ENCODE measurements at regions not wholly inside any gene's neighbourhood (a gene's known extent, or its start where the extent isn't known, plus 50 kb on each side); places are given as distances from the start of the nearest gene placed in this dataset.

- H3K4me3 ChIP-seq (replicated peaks in 1 of 2; ENCODE audit: low read depth in 1 of 2, low read length in 2 of 2), result no peak overlapping the region
- intact Hi-C loops (cut with micrococcal nuclease), result no loop called here
- DNase-seq (ENCODE audit: low read depth, low spot score) (no peak), ATAC-seq (no peak)
- no peak overlapping the region for H3K27ac ChIP-seq (ENCODE audit: low read depth, low read length)
- RAD21 ChIA-PET (ENCODE audit: low non-redundant PET in 1 of 2, low total read pairs in 2 of 2, uncharacterized antibody in 2 of 2, unreplicated experiment in 2 of 2), result no interaction called here
- H2AFZ ChIP-seq (ENCODE audit: low read depth, low read length, poor library complexity, severe bottlenecking), result no peak overlapping the region
- H3K9me2 ChIP-seq (ENCODE audit: insufficient read depth), result no peaks in the 10 kb centered on the region
- POLR2A ChIA-PET, result no interaction called here
- H3K79me2 ChIP-seq (ENCODE audit: insufficient read depth, low read length), result no peaks in the 10 kb centered on the region
- no peaks in the 10 kb centered on the region for H4K20me1 ChIP-seq (ENCODE audit: insufficient read depth)
- BruUV-seq (replicated peaks), result no TSS peak
- CTCF ChIA-PET, result no interaction called here
- H3K4me2 ChIP-seq (ENCODE audit: low read length), result no peak overlapping the region
- no peaks in the 10 kb centered on the region for H3K36me3 ChIP-seq (ENCODE audit: control insufficient read depth in 1 of 2, insufficient read depth in 2 of 2, low read length in 2 of 2)
- TF ChIP-seq SRF (IDR thresholded peaks at IDR 0.05; ENCODE audit: low read depth), result no peak
- TF ChIP-seq ELF1 (IDR thresholded peaks at IDR 0.05; ENCODE audit: borderline replicate concordance, low read depth), result no peak
- no peak for TF ChIP-seq POLR2AphosphoS5 (IDR thresholded peaks at IDR 0.05; ENCODE audit: low read depth, low read length)
- no peak for TF ChIP-seq ZNF274 (IDR thresholded peaks at IDR 0.05; ENCODE audit: low read depth, low read length)
- no peak for TF ChIP-seq TCF7L2 (IDR thresholded peaks at IDR 0.05; ENCODE audit: borderline replicate concordance, extremely low read depth, insufficient read depth, insufficient read length)
- TF ChIP-seq POLR2A (IDR thresholded peaks at IDR 0.05; ENCODE audit: borderline replicate concordance, extremely low read depth, insufficient read depth, insufficient read length), result no peak
- no peak for TF ChIP-seq CEBPB (IDR thresholded peaks at IDR 0.05; ENCODE audit: low read depth)
- TF ChIP-seq FOSL1 (IDR thresholded peaks at IDR 0.05; ENCODE audit: low read depth), result no peak
- no peak for TF ChIP-seq REST (IDR thresholded peaks at IDR 0.05; ENCODE audit: low read depth)
- TF ChIP-seq MAX (IDR thresholded peaks at IDR 0.05), result no peak
- TF ChIP-seq CTCF (IDR thresholded peaks at IDR 0.05 in 2 of 3, conservative IDR thresholded peaks at IDR 0.05 in 1 of 3; ENCODE audit: borderline replicate concordance in 1 of 3, insufficient read depth in 1 of 3, low read depth in 2 of 3, low read length in 2 of 3), result no peak
- TF ChIP-seq SP1 (IDR thresholded peaks at IDR 0.05; ENCODE audit: low read depth), result no peak
- no peak for TF ChIP-seq SIN3A (IDR thresholded peaks at IDR 0.05; ENCODE audit: low read depth)
- no peak for TF ChIP-seq EZH2phosphoT487 (IDR thresholded peaks at IDR 0.05; ENCODE audit: borderline replicate concordance)
- TF ChIP-seq CBX3 (IDR thresholded peaks at IDR 0.05; ENCODE audit: low read depth), result no peak
- no peaks in the 10 kb centered on the region for H3K9me3 ChIP-seq (ENCODE audit: control insufficient read depth in 1 of 2, insufficient read depth in 1 of 2, low read depth in 1 of 2, low read length in 2 of 2)
- H3K4me1 ChIP-seq (ENCODE audit: control insufficient read depth in 1 of 2, insufficient read depth in 2 of 2, low read length in 2 of 2), result no peaks in the 10 kb centered on the region
- no peaks in the 10 kb centered on the region for H3K27me3 ChIP-seq (ENCODE audit: insufficient read depth, low read length)
- H3K9ac ChIP-seq (ENCODE audit: low read length), result no peak overlapping the region
These were observed 488.1 kb upstream of the EDIL3 start for GRCh38 chr5:84872768-84873167.

Data from HCT116 (cell line).